ENCODE measurements at regions not wholly inside any gene's neighbourhood (a gene's known extent, or its start where the extent isn't known, plus 50 kb on each side); places are given as distances from the start of the nearest gene placed in this dataset.

DNA sequence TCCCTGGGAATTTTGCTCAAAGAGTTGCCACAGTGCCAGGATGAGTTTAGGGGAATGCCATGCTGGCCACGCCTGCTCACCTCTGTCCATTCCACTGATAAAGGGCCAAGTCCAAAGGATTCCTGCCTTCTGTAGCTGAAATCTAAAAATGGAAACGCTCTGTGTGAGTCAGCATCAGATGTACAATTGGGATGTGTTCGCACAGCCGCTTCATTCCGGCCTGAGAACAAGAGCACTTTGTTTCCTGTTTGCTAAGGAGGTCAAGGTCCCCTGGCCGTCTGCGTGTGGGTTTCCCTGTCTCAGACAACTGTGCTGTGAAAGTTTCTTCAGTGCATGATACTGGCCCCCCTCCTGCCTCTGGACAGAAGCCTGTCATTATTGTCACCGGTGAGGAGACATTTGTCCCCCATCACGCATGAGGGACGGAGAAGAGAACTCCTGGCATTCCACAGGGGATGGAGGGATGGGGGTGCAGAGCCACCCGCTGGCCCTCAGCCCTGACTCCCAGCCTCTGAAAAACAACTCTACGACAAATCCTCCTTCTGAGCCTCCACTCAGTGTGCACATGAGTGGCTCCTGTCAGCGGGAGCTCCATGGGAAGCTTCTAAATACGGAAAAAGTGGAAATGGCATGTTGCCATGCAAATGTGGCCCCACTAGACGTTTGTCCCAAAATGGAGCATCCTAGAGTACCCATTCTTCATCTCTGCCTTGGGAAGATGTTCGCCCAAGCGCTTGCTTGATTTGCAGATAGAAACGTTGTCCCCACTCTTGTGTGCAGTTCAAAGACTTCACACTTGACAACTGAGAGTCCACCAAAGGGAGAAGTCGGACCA lies 143.5 kb upstream of the AFDN start (continued):
- TF ChIP-seq ZFP37 (CRISPR knock-in tag; IDR thresholded peaks at IDR 0.05; ENCODE audit: borderline replicate concordance) (peak; percentile 87; the same call in 1 of the 2 replicates), GPBP1L1 (CRISPR knock-in tag; IDR thresholded peaks at IDR 0.05) (no peak), ATF7-NPFF (CRISPR knock-in tag; IDR thresholded peaks at IDR 0.05; ENCODE audit: low read depth) (0 out of 2 replicates have a peak, but pooled peaks have one; percentile 3), HIVEP1 (CRISPR knock-in tag; IDR thresholded peaks at IDR 0.05) (peak; percentile 100), ZNF781 (CRISPR knock-in tag; IDR thresholded peaks at IDR 0.05; ENCODE audit: borderline replicate concordance, not compliant biosample characterization) (peak; percentile 83), ZNF784 (CRISPR knock-in tag; IDR thresholded peaks at IDR 0.05; ENCODE audit: borderline replicate concordance) (peak; percentile 91), THAP7 (CRISPR knock-in tag; IDR thresholded peaks at IDR 0.05) (no peak), ZNF230 (CRISPR knock-in tag; IDR thresholded peaks at IDR 0.05) (peak; percentile 98), MIER3 (CRISPR knock-in tag; IDR thresholded peaks at IDR 0.05; ENCODE audit: borderline replicate concordance) (peak; percentile 99), ZNF552 (CRISPR knock-in tag; IDR thresholded peaks at IDR 0.05; ENCODE audit: borderline replicate concordance) (peak; percentile 63; the same call in 1 of the 2 replicates), KDM4B (CRISPR knock-in tag; IDR thresholded peaks at IDR 0.05) (peak; percentile 97; the same call in 1 of the 2 replicates), HDAC1 (CRISPR knock-in tag; IDR thresholded peaks at IDR 0.05) (peak; percentile 98)
- TF ChIP-seq, protein P1, sequence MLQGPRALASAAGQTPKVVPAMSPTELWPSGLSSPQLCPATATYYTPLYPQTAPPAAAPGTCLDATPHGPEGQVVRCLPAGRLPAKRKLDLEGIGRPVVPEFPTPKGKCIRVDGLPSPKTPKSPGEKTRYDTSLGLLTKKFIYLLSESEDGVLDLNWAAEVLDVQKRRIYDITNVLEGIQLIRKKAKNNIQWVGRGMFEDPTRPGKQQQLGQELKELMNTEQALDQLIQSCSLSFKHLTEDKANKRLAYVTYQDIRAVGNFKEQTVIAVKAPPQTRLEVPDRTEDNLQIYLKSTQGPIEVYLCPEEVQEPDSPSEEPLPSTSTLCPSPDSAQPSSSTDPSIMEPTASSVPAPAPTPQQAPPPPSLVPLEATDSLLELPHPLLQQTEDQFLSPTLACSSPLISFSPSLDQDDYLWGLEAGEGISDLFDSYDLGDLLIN (CRISPR knock-in tag; IDR thresholded peaks at IDR 0.05; ENCODE audit: borderline replicate concordance), result peak; percentile 25; the same call in 1 of the 2 replicates
- TF ChIP-seq, protein P2, sequence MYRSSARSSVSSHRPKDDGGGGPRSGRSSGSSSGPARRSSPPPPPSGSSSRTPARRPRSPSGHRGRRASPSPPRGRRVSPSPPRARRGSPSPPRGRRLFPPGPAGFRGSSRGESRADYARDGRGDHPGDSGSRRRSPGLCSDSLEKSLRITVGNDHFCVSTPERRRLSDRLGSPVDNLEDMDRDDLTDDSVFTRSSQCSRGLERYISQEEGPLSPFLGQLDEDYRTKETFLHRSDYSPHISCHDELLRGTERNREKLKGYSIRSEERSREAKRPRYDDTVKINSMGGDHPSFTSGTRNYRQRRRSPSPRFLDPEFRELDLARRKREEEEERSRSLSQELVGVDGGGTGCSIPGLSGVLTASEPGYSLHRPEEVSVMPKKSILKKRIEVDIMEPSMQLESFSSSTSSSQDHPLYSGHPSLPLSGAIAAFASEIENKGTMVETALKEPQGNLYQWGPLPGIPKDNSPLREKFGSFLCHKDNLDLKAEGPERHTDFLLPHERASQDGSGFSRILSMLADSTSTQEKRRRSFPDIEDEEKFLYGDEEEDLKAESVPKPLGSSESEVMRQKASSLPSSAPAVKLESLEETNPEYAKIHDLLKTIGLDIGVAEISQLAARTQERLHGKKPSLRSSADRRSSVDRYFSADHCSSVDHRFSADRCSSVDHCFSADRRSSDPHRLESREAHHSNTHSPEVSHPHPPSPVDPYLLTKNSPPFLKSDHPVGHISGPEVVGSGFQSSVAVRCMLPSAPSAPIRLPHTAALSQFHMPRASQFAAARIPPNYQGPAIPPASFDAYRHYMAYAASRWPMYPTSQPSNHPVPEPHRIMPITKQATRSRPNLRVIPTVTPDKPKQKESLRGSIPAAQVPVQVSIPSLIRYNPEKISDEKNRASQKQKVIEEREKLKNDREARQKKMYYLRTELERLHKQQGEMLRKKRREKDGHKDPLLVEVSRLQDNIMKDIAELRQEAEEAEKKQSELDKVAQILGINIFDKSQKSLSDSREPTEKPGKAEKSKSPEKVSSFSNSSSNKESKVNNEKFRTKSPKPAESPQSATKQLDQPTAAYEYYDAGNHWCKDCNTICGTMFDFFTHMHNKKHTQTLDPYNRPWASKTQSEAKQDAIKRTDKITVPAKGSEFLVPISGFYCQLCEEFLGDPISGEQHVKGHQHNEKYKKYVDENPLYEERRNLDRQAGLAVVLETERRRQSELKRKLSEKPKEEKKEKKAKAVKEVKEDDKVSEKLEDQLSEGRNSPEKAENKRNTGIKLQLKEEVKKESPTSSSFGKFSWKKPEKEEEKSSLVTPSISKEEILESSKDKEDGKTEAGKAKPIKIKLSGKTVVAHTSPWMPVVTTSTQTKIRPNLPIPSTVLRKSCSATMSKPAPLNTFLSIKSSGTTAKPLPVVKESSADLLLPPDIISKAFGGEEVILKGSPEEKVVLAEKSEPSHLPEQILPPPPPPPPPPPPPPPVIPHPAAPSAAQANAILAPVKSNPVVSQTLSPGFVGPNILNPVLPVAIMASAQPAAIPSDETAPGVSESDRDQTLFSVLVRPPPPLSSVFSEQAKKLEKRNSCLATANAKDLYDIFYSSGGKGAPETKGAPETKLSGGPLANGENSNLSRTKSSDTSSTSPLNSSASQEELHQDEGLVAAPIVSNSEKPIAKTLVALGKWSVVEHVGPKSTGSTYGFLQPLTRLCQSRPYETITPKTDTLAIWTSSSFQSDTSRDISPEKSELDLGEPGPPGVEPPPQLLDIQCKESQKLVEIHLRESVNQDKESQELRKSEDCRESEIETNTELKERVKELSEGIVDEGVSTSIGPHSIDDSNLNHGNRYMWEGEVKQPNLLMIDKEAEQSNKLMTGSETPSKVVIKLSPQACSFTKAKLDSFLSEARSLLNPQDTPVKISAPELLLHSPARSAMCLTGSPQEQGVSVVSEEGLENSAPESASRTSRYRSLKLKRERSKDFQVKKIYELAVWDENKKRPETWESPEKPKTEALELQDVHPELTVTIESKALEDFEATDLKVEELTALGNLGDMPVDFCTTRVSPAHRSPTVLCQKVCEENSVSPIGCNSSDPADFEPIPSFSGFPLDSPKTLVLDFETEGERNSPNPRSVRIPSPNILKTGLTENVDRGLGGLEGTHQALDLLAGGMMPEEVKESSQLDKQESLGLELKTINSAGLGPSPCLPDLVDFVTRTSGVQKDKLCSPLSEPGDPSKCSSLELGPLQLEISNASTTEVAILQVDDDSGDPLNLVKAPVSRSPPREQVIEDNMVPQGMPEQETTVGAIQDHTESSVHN (CRISPR knock-in tag; IDR thresholded peaks at IDR 0.05), result peak; percentile 88
